Ishikawa (cell line): ENCODE measurements at regions not wholly inside any gene's neighbourhood (a gene's known extent, or its start where the extent isn't known, plus 50 kb on each side); places are given as distances from the start of the nearest gene placed in this dataset.

Experiments used
- CEBPB ChIP-seq: IDR thresholded peaks from 2 replicates; pipeline ENCODE4 v1.6.1; 2012
- CREB1 ChIP-seq: IDR thresholded peaks from 2 replicates; pipeline ENCODE4 v1.6.1; 2012; ENCODE audit warnings: low read depth
- EGR1 ChIP-seq: IDR thresholded peaks from 2 replicates; pipeline ENCODE4 v1.6.1; 2012
- EP300 ChIP-seq: IDR thresholded peaks from 2 replicates; pipeline ENCODE4 v1.6.1; 2012; ENCODE audit warnings: borderline replicate concordance
- FOXM1 ChIP-seq: IDR thresholded peaks from 2 replicates; pipeline ENCODE4 v1.6.1; 2012; ENCODE audit warnings: low read depth, borderline replicate concordance
- NFIC ChIP-seq: IDR thresholded peaks from 2 replicates; pipeline ENCODE4 v1.6.1; 2012
- RAD21 ChIP-seq: IDR thresholded peaks from 2 replicates; pipeline ENCODE4 v1.6.1; 2012; ENCODE audit warnings: low read depth
- TAF1 ChIP-seq: IDR thresholded peaks from 2 replicates; pipeline ENCODE4 v1.6.1; 2012; ENCODE audit warnings: low read depth, mild to moderate bottlenecking
- TCF12 ChIP-seq: IDR thresholded peaks from 2 replicates; pipeline ENCODE4 v1.6.1; 2012; ENCODE audit warnings: low read depth
- TEAD4 ChIP-seq: IDR thresholded peaks from 2 replicates; pipeline ENCODE4 v1.6.1; 2012
- YY1 ChIP-seq: IDR thresholded peaks from 2 replicates; pipeline ENCODE4 v1.6.1; 2012; ENCODE audit warnings: low read depth
- ZBTB7A ChIP-seq: IDR thresholded peaks from 2 replicates; pipeline ENCODE4 v1.6.1; 2012; ENCODE audit warnings: low read depth
- TF ChIP-seq, protein P1 (sequence below): IDR thresholded peaks from 2 replicates; pipeline ENCODE4 v1.6.1; 2012; ENCODE audit warnings: low read depth, mild to moderate bottlenecking
- TF ChIP-seq, protein P2 (sequence below): IDR thresholded peaks from 2 replicates; pipeline ENCODE4 v1.6.1; 2012
- TF ChIP-seq, protein P3 (sequence below): IDR thresholded peaks from 2 replicates; pipeline ENCODE4 v1.6.1; 2012

DNA sequence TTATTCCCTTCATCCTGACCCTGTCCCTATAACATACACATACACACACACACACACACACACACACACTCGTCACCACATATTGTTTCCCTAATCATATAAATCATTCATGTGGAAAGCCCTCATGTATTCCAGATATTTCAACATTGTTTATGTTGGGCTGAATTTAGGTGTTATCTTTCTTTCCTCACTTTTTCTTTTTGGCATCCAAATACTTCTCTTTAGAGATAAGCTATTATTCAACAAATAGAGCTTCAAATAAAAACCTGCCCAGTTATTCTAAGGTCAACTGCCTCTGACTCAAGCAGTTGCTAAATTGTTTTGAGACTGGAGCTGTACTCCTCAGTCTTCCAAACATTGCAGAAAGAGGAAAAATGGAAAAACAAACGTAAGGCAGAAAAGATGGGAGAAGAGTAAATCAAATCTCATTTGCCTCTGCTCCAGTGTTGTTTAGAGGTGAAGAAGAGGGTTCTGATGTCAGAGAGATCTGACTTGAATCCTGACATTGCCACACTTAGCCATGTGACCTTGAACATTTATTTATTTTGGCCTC is 215.7 kb downstream of the GAS1 start:
- TF ChIP-seq CREB1 = no peak
- TF ChIP-seq TCF12 = no peak
- no peak for TF ChIP-seq YY1
- no peak for TF ChIP-seq FOXM1
- no peak for TF ChIP-seq TEAD4
- no peak for TF ChIP-seq CEBPB
- no peak for TF ChIP-seq NFIC
- TF ChIP-seq EP300 = no peak
- no peak for TF ChIP-seq ZBTB7A

DNA sequence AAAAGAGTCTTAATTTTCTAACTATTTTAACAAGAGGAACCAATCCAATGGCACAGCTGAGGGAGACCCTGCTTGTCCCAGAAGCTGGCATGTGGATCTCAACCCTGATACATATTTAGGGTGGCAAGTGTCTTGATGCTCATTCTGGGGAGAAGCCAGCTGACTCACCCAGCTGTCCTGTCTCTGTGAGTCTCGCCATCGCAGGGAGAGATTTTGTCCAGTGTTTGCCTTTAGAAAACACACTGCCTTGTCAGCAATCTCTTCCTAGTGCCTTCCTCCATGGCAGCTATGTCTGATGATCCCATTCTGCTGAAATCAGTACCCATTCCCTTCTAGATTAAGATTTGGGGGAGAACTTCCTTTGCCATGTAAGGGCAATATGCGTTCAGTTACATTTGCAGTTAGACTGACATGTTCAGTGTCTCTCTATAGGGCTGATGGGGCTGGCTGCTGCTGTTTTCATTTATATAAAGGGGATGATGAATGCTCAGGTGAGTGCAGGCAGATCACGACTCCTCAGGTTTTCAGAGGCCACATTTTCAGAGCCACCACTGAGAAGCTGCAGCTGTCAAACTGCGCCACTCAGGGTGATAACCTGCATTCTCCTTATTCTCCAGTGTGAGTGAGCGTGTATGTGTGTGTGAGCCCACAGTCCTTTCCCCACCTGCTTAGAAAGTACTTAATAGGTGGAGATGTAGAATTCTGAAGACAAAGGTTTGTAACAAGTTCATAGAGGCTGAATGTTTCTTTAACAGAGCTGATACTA is 217.0 kb downstream of the GAS1 start:
- TF ChIP-seq RAD21 (no peak), CEBPB (no peak), EP300 (no peak), TEAD4 (no peak), TCF12 (no peak), EGR1 (no peak), CREB1 (no peak), NFIC (no peak), TAF1 (no peak), ZBTB7A (no peak), FOXM1 (no peak), YY1 (no peak)
- TF ChIP-seq, protein P1, sequence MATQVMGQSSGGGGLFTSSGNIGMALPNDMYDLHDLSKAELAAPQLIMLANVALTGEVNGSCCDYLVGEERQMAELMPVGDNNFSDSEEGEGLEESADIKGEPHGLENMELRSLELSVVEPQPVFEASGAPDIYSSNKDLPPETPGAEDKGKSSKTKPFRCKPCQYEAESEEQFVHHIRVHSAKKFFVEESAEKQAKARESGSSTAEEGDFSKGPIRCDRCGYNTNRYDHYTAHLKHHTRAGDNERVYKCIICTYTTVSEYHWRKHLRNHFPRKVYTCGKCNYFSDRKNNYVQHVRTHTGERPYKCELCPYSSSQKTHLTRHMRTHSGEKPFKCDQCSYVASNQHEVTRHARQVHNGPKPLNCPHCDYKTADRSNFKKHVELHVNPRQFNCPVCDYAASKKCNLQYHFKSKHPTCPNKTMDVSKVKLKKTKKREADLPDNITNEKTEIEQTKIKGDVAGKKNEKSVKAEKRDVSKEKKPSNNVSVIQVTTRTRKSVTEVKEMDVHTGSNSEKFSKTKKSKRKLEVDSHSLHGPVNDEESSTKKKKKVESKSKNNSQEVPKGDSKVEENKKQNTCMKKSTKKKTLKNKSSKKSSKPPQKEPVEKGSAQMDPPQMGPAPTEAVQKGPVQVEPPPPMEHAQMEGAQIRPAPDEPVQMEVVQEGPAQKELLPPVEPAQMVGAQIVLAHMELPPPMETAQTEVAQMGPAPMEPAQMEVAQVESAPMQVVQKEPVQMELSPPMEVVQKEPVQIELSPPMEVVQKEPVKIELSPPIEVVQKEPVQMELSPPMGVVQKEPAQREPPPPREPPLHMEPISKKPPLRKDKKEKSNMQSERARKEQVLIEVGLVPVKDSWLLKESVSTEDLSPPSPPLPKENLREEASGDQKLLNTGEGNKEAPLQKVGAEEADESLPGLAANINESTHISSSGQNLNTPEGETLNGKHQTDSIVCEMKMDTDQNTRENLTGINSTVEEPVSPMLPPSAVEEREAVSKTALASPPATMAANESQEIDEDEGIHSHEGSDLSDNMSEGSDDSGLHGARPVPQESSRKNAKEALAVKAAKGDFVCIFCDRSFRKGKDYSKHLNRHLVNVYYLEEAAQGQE = no peak
- TF ChIP-seq, protein P2, sequence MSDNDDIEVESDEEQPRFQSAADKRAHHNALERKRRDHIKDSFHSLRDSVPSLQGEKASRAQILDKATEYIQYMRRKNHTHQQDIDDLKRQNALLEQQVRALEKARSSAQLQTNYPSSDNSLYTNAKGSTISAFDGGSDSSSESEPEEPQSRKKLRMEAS = no peak
- TF ChIP-seq, protein P3, sequence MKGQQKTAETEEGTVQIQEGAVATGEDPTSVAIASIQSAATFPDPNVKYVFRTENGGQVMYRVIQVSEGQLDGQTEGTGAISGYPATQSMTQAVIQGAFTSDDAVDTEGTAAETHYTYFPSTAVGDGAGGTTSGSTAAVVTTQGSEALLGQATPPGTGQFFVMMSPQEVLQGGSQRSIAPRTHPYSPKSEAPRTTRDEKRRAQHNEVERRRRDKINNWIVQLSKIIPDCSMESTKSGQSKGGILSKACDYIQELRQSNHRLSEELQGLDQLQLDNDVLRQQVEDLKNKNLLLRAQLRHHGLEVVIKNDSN = no peak

- TF ChIP-seq ZBTB7A (no peak), FOXM1 (no peak), NFIC (no peak), RAD21 (no peak), YY1 (no peak), EP300 (no peak), TEAD4 (no peak), CREB1 (no peak), EGR1 (no peak)
- TF ChIP-seq, protein P2 = no peak
- TF ChIP-seq, protein P3 = no peak
These were observed 222.8 kb downstream of the GAS1 start for GRCh38 chr9:86724529-86724928.

- TF ChIP-seq, protein P3 = no peak
- no peak for TF ChIP-seq NFIC
These were observed 224.0 kb downstream of the GAS1 start for GRCh38 chr9:86723346-86723745.

DNA sequence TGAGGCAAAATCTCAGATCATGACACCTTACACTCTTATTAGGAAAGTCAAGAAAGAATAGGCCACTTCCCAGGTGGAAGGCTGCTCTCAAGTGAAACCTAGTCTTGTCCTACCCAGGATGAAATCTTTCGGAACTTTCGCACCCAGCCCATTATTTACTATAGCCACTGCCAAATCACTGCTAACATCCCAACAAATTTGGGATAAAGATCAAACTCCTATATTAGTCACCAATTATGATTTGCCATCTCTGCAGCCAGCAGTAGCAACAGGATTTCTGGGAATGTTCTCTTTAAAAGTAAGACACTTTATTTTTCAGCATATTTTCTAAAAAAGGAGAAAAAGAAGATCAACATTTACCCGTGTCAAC is 224.6 kb downstream of the GAS1 start:
- TF ChIP-seq TEAD4 (no peak), NFIC (no peak), TAF1 (no peak), EGR1 (no peak), ZBTB7A (no peak), FOXM1 (no peak), YY1 (no peak), TCF12 (no peak), EP300 (no peak), CREB1 (no peak), CEBPB (no peak), RAD21 (no peak)
- TF ChIP-seq, protein P2 = no peak
- TF ChIP-seq, protein P1 = no peak
- TF ChIP-seq, protein P3 = no peak
